ENCODE measurements at regions not wholly inside any gene's neighbourhood (a gene's known extent, or its start where the extent isn't known, plus 50 kb on each side); places are given as distances from the start of the nearest gene placed in this dataset.

DNA sequence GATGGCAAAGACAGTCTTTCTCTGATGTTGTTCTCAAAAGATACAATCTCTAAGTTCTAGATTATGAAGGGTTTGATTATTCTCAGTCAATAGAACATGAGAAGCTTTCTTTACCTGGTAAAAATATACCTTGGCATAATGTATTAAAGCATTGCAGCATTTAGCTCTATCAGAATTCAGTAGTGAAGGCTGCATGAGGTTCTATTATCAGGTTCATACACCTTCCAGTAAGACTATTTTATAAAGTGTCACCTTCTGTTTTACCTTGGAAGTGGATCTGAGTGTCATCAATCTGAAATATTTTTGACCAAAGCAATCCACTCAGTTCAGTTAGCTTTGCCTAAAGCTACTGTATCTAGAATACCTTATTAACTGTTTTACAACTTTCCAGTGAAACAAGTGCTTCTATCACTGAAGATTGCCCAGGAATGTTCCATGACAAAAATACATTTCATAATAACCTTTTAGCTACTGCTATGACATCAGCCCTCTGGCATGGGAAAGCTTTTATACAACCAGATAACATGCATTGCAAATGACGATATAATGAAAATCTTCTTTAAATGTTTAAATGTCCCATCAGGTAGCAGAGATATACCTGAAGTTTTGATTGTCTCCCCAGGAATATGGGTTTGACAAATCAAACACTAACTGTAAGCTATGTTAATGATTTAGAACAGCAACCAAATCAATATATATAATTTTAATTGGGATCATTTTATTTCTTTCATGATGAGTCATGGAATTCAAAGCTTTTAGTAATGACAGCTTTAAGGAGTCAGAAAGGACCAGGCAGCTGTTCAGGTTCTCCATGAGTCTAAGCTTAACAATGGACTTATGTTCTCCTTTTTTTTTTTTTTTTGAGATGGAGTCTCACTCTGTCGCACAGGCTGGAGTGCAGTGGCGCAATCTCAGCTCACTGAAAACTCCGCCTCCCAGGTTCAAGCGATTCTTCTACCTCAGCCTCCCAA lies 72.2 kb downstream of the UFM1 start:
- no peaks in the 10 kb centered on the region for H3K27me3 ChIP-seq
- DNase-seq = no peak
- TF ChIP-seq POLR2AphosphoS5 (IDR thresholded peaks at IDR 0.05) (no peak), POLR2A (IDR thresholded peaks at IDR 0.05) (no peak), EP300 (IDR thresholded peaks at IDR 0.05) (no peak)
- TF ChIP-seq, protein P1, sequence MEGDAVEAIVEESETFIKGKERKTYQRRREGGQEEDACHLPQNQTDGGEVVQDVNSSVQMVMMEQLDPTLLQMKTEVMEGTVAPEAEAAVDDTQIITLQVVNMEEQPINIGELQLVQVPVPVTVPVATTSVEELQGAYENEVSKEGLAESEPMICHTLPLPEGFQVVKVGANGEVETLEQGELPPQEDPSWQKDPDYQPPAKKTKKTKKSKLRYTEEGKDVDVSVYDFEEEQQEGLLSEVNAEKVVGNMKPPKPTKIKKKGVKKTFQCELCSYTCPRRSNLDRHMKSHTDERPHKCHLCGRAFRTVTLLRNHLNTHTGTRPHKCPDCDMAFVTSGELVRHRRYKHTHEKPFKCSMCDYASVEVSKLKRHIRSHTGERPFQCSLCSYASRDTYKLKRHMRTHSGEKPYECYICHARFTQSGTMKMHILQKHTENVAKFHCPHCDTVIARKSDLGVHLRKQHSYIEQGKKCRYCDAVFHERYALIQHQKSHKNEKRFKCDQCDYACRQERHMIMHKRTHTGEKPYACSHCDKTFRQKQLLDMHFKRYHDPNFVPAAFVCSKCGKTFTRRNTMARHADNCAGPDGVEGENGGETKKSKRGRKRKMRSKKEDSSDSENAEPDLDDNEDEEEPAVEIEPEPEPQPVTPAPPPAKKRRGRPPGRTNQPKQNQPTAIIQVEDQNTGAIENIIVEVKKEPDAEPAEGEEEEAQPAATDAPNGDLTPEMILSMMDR (IDR thresholded peaks at IDR 0.05) = no peak
- no peak for ATAC-seq (ENCODE audit: low FRiP score in 2 of 2)
- H3K9me3 ChIP-seq = no peaks in the 10 kb centered on the region
- H3K4me1 ChIP-seq = no peaks in the 10 kb centered on the region
- no peak overlapping the region for H3K4me3 ChIP-seq
- WGBS, 2 donors = 90 to 96% methylated on average over 5 of the region's 5 CpGs
- H3K27ac ChIP-seq = no peak overlapping the region
- H3K36me3 ChIP-seq = no peaks in the 10 kb centered on the region

DNA sequence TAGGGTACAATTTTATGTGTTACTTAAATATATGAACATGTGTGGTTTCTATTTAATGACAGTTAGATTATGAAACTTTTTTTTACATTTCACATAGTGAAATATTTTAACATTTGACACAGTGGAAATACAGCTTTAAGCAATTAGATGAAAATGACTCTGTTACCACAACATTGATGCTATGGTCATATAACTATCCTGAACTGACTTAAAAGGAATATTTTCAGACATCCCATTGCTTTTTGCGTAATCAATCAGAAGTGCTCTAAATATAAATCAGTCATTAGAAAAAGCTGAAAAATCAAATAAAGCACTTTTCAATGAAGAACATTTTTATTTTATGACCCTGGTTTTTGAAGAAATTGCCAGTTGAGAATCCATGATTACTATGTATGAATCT lies 80.3 kb downstream of the UFM1 start:
- no peaks in the 10 kb centered on the region for H3K36me3 ChIP-seq
- no peak for DNase-seq
- H3K4me1 ChIP-seq = no peaks in the 10 kb centered on the region
- H3K27ac ChIP-seq = no peak overlapping the region
- TF ChIP-seq POLR2AphosphoS5 (IDR thresholded peaks at IDR 0.05) (no peak), POLR2A (IDR thresholded peaks at IDR 0.05) (no peak), EP300 (IDR thresholded peaks at IDR 0.05) (no peak)
- TF ChIP-seq, protein P1 (IDR thresholded peaks at IDR 0.05) = no peak
- 93 to 94% methylated on average over 1 of the region's 1 CpG for WGBS, 2 donors
- no peak for ATAC-seq (ENCODE audit: low FRiP score in 2 of 2)
- H3K4me3 ChIP-seq = no peak overlapping the region
- no peaks in the 10 kb centered on the region for H3K9me3 ChIP-seq
- H3K27me3 ChIP-seq = no peaks in the 10 kb centered on the region

DNA sequence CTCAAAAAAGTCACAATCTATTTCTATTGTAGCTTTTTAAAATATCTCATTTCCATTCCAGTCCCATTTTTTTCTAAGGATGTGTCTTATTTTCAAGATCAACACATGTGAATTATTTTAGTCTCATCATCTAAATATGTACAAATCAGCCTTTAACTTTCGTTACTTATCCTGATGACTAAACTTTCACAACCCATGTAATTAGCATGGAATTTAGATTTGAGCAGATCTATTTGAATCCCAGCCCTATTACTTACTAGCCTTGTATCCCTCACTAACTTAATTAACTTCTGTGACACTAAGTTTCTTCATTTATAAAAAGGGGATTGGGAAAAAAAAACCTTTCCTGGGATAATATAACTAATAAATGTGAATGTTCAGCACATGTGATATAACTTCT lies 81.1 kb downstream of the UFM1 start:
- no peak for ATAC-seq (ENCODE audit: low FRiP score in 2 of 2)
- H3K9me3 ChIP-seq = no peaks in the 10 kb centered on the region
- 78 to 86% methylated on average over 1 of the region's 1 CpG for WGBS, 2 donors
- H3K27ac ChIP-seq = no peak overlapping the region
- H3K36me3 ChIP-seq = no peaks in the 10 kb centered on the region
- DNase-seq = no peak
- no peaks in the 10 kb centered on the region for H3K4me1 ChIP-seq
- no peaks in the 10 kb centered on the region for H3K27me3 ChIP-seq
- TF ChIP-seq POLR2A (IDR thresholded peaks at IDR 0.05) = no peak
- TF ChIP-seq, protein P1 (IDR thresholded peaks at IDR 0.05) = no peak
- TF ChIP-seq POLR2AphosphoS5 (IDR thresholded peaks at IDR 0.05) = no peak
- TF ChIP-seq EP300 (IDR thresholded peaks at IDR 0.05) = no peak
- H3K4me3 ChIP-seq = no peak overlapping the region

DNA sequence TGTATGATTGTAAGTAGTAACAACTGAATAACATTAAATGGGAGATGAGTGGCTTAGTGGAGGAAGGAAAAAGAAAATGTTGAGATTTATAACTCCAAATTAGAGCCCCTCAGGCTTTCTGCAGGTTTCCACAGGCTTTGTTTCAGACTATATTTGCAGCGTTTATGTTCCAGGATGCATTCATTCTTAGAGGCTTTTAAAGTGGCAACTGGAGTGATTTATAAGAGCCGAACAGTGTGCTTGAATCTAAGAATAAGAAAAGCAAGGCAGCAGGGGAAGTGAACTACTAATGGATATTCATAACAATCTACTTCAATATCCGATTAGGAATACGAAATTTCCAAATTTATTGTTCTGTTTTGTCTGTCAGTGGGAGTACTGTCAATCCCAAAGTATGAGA lies 91.0 kb downstream of the UFM1 start:
- H3K36me3 ChIP-seq = no peaks in the 10 kb centered on the region
- H3K27ac ChIP-seq = no peak overlapping the region
- no peaks in the 10 kb centered on the region for H3K9me3 ChIP-seq
- ATAC-seq (ENCODE audit: low FRiP score in 2 of 2) = no peak
- no peak for DNase-seq
- H3K27me3 ChIP-seq = no peaks in the 10 kb centered on the region
- 50 to 78% methylated on average over 4 of the region's 4 CpGs for WGBS, 2 donors
- H3K4me1 ChIP-seq = no peaks in the 10 kb centered on the region
- no peak overlapping the region for H3K4me3 ChIP-seq
- TF ChIP-seq, protein P1 (IDR thresholded peaks at IDR 0.05) = no peak
- no peak for TF ChIP-seq POLR2A (IDR thresholded peaks at IDR 0.05)
- no peak for TF ChIP-seq EP300 (IDR thresholded peaks at IDR 0.05)
- TF ChIP-seq POLR2AphosphoS5 (IDR thresholded peaks at IDR 0.05) = no peak

DNA sequence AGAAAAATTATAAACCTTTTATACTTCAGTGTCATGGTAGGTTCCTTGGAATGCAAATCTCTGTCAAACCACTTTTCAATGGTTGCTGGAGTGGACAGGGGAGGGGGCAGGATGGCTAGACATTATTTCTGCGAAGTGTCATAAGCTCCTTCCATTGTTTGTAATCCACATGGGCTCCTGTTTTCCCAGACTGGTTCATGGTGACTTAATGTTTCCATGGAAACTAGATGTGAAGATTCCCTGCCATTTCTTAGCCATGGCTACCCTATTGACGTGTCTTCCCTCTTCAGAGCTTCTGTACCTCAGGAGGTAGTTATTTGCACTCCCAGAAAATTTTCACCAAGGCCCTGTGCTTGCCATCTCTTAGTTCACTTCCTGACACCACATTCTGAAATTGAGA lies 95.3 kb downstream of the UFM1 start:
- ATAC-seq (ENCODE audit: low FRiP score in 2 of 2) = no peak
- TF ChIP-seq POLR2A (IDR thresholded peaks at IDR 0.05) (no peak), POLR2AphosphoS5 (IDR thresholded peaks at IDR 0.05) (no peak), EP300 (IDR thresholded peaks at IDR 0.05) (no peak)
- TF ChIP-seq, protein P1 (IDR thresholded peaks at IDR 0.05) = no peak
- 75 to 85% methylated on average over 2 of the region's 2 CpGs for WGBS, 2 donors
- Histone ChIP-seq H3K9me3 (no peaks in the 10 kb centered on the region), H3K27me3 (no peaks in the 10 kb centered on the region), H3K36me3 (no peaks in the 10 kb centered on the region), H3K4me1 (no peaks in the 10 kb centered on the region), H3K4me3 (no peak overlapping the region), H3K27ac (no peak overlapping the region)
- no peak for DNase-seq
